ENCODE measurements at regions not wholly inside any gene's neighbourhood (a gene's known extent, or its start where the extent isn't known, plus 50 kb on each side); places are given as distances from the start of the nearest gene placed in this dataset.

- TF ChIP-seq CTCF (IDR thresholded peaks at IDR 0.05) (no peak), EZH2phosphoT487 (IDR thresholded peaks at IDR 0.05) (no peak), EZH2 (IDR thresholded peaks at IDR 0.05) (no peak)
Measured at GRCh38 chr5:68505917-68506860, 290.6 kb downstream of the PIK3R1 start.

All from neural progenitor cell (in vitro differentiated cells).